ENCODE measurements at regions not wholly inside any gene's neighbourhood (a gene's known extent, or its start where the extent isn't known, plus 50 kb on each side); places are given as distances from the start of the nearest gene placed in this dataset.

DNA sequence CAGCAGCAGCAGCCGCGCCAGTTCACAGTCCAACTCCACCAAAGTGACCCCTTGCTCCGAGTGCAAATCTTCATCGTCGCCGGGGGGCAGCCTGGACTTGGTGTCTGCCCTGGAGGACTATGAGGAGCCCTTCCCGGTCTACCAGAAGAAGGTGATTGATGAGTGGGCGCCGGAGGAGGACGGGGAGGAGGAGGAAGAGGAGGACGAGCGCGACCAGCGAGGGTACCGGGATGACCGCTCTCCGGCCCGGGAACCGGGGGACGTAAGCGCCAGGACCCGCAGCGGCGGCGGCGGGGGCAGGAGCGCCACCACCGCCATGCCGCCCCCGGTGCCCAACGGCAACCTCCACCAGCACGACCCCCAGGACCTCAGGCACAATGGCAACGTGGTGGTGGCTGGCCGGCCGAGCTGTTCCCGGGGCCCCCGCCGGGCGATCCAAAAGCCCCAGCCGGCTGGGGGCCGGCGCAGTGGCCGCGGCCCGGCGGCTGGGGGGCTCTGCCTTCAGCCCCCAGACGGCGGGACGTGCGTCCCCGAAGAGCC is 224.1 kb upstream of the IL12A start:
- TF ChIP-seq, protein P1, sequence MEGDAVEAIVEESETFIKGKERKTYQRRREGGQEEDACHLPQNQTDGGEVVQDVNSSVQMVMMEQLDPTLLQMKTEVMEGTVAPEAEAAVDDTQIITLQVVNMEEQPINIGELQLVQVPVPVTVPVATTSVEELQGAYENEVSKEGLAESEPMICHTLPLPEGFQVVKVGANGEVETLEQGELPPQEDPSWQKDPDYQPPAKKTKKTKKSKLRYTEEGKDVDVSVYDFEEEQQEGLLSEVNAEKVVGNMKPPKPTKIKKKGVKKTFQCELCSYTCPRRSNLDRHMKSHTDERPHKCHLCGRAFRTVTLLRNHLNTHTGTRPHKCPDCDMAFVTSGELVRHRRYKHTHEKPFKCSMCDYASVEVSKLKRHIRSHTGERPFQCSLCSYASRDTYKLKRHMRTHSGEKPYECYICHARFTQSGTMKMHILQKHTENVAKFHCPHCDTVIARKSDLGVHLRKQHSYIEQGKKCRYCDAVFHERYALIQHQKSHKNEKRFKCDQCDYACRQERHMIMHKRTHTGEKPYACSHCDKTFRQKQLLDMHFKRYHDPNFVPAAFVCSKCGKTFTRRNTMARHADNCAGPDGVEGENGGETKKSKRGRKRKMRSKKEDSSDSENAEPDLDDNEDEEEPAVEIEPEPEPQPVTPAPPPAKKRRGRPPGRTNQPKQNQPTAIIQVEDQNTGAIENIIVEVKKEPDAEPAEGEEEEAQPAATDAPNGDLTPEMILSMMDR (IDR thresholded peaks at IDR 0.05): no peak
- DNase-seq (ENCODE audit: low spot score): no peak
- Histone ChIP-seq H3K4me3 (peak overlapping the region; percentile 90), H3K27ac (peak overlapping the region; percentile 93 to 99)

DNA sequence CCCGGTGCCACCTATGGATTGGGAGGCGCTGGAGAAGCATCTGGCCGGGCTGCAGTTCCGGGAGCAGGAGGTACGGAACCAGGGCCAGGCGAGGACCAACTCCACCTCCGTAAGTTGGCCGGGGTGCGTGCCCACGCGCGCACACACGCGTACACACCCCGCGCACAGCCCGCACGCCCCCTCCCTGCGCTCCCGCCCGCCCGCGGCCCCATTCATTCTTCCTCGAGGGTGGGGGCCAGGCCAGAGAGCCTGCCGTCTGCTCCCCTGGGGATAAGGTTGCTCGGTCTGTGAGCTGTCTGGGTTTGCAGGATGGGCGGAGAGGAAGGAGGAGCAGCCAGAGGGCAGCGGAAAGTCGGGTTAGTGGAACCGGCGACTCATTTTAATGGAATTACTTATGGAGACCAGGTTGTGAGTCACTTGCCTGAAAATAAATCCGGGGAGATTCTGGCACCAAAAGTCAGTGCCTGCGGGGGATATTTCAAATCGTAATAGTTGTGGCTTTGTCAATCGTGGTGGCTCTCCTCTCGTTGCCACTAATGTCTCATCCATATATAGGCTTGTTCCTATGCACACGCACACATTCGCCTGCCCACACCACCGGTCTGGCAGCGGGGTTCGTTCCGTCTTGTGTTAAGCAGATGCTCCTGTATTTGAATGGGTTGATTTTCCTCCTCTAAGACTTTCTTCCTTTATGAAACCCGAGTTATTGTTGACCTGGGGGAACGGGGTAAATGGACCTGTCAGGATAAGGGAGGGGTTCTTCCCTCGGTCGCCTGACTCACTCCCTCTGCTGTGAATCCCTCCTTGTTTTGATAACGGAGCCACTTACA is 223.4 kb upstream of the IL12A start:
- TF ChIP-seq, protein P1 (IDR thresholded peaks at IDR 0.05): no peak
- H3K4me3 ChIP-seq: peak overlapping the region; percentile 90
- peak; percentile 98 for DNase-seq (ENCODE audit: low spot score)
- H3K27ac ChIP-seq: peak overlapping the region; percentile 93 to 99

DNA sequence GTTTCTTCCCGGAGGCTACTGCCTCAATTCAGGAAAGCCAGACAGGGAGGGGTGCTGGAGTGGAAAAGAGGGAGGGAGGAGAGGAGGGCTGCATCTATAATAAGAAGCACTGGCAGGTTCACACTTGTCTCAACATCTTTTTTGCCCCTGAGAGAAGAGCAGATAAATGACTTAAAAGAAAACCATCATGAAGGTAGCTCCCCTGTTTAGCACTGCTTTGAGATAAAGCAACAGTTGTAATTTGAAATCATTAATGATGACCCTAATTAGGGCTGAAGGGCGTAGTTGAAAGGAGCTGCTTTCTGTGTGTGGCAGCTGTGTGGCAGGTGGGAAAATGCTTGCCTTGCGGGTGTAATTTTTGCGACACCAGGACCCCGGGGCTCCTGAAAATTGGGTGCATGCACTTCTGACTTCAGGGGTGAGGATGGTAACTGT is 222.8 kb upstream of the IL12A start:
- Histone ChIP-seq H3K27ac (peak overlapping the region; percentile 93 to 99), H3K4me3 (peak overlapping the region; percentile 90)
- no peak for DNase-seq (ENCODE audit: low spot score)
- TF ChIP-seq, protein P1 (IDR thresholded peaks at IDR 0.05): no peak

DNA sequence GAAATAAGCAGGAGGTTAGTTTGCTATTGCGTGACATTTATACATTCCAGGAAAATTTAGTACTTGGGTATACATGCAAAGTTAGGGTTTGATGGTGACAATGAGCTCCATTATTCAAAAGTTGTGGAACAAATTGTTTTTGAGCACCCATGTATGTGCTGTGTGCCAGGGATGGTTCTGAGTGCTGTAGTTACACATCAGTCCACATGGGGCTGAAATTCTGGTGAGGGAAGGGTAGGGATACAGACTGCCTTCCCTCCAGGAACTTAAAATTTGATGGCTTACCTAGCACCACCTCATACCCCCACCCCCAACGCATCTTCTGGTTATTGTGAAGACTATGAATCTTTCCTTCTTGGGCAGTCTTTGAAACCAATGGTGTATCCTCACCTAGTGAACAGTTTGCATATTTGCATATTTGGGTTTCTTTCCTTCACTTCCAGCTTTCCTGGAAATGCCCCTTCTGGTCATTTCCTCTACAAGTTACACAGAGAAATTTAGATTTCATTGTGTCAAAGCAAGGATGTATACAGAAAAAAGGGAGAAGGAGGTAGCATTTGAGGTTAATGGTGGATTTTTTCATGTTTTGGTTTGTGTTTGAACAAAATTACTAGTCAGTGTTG is 222.0 kb upstream of the IL12A start:
- Histone ChIP-seq H3K27ac (peak overlapping the region; percentile 93 to 99), H3K4me3 (peak overlapping the region; percentile 90)
- no peak for DNase-seq (ENCODE audit: low spot score)
- TF ChIP-seq, protein P1 (IDR thresholded peaks at IDR 0.05): peak; percentile 34

DNA sequence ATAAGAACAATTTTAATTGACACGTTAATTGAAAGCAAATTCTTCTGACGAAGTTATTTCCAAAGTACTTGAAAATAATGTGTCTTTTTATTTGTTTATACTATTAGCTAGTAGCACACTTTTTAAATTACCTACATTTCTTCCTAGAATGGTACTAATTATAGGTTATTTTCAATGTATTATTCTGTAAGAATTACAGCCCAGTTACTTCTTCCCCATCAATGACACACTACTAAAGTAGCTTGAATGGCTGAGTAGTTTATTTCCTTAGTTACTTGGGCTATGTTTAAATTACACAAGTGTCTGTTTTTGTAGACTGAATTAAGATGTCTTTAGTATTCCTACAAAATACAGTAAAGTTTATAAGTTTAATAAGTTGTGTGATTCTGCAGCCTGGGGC is 217.6 kb upstream of the IL12A start:
- no peak for DNase-seq (ENCODE audit: low spot score)
- Histone ChIP-seq H3K4me3 (no peak overlapping the region), H3K27ac (no peak overlapping the region)
- TF ChIP-seq, protein P1 (IDR thresholded peaks at IDR 0.05): no peak

DNA sequence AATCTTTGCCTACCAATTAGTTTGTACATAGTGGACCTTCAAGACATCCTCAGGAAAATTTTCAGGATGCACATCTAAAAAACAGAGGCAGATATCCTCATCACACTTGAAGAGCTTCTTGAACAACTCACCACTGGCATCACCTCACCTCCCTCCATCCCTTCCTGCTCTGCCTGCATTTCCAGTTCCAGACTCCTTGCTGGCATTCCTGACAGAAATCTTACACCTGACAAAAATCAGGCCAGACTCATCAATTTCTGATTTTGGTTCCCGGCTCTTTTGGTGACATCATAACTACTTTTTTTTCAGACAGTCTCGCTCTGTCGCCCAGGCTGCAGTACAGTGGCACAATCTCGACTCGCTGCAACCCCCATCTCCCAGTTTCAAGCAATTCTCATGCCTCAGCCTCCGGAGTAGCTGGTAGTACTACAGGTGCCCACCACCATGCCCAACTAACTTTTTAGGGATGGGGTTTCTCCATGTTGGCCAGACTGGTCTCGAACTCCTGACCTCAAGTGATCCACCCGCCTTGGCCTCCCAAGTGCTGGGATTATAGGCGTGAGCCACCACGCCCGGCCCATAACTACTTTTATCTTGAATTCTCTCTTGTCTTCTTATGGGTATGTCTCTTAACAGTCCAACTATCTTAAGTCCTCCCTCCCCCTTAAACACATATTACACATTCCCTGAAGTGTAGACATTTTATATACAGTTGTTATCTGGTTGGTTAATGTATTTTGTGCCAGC is 216.6 kb upstream of the IL12A start:
- no peak for DNase-seq (ENCODE audit: low spot score)
- TF ChIP-seq, protein P1 (IDR thresholded peaks at IDR 0.05): no peak
- Histone ChIP-seq H3K4me3 (no peak overlapping the region), H3K27ac (peak overlapping the region in 1 of 2 donors; percentile 36)

All from coronary artery (tissue), 2 donors.